SK-N-SH (cell line): ENCODE measurements at regions not wholly inside any gene's neighbourhood (a gene's known extent, or its start where the extent isn't known, plus 50 kb on each side); places are given as distances from the start of the nearest gene placed in this dataset.
"Not testable (repeated sequence)": the region's sequence is repeated elsewhere in the genome, so short reads cannot be mapped to it uniquely, and the experiment has no call there.

ENCODE experiments used
- CTCF ChIA-PET: fragments of 300-600, 350-600 bp; formaldehyde crosslinking; extraction: SDS; loops from one replicate; lab custom pipeline; 2021; lab: Yijun Ruan, JAX
- POLR2A ChIA-PET: fragments of 350-600 bp; sonication (Branson Sonifier 250); formaldehyde crosslinking; extraction: SDS; loops from one replicate; lab custom pipeline; 2020; ENCODE audit warnings: antibody characterized with exemption, inconsistent platforms; lab: Yijun Ruan, JAX
- DNase-seq: peaks from one replicate; pipeline ENCODE4 v3.0.0; 2012
- H2AFZ ChIP-seq: fragments of 200-600 bp; sonication (generic); 2 replicates; pipeline ENCODE4 v1.8.1; 2016; ENCODE audit warnings: antibody characterized with exemption, mild to moderate bottlenecking, low read depth
- H3F3A ChIP-seq: fragments of 200-600 bp; sonication (generic); replicated peaks from 2 replicates; pipeline ENCODE3; 2016; ENCODE audit warnings: antibody characterized with exemption, mild to moderate bottlenecking; ENCODE audit not compliant: insufficient read depth
- H3K27ac ChIP-seq, 2 experiments: fragments of 200-500 bp in 1 of 2; fragments of 200-600 bp in 1 of 2; sonication (Bioruptor generic) in 1 of 2; sonication (generic), shearing (Covaris generic) in 1 of 2; 2 replicates each; pipeline versions ENCODE4 v1.5.1 to v1.6.1; 2014 to 2016; ENCODE audit warnings: low read depth in 2 of 2, inconsistent platforms in 1 of 2, low read length in 1 of 2, mild to moderate bottlenecking in 1 of 2, mixed read lengths in 1 of 2
- H3K27me3 ChIP-seq: fragments of 200-600 bp; sonication (generic), shearing (Covaris generic); 2 replicates; pipeline ENCODE4 v1.6.1; 2016; ENCODE audit warnings: mixed run types; ENCODE audit not compliant: insufficient read depth
- H3K36me3 ChIP-seq, 2 experiments: fragments of 200-500 bp in 1 of 2; fragments of 200-600 bp in 1 of 2; sonication (Bioruptor generic) in 1 of 2; sonication (generic) in 1 of 2; replicated peaks in 1 of 2; 2 replicates each; pipeline versions ENCODE3 to v1.5.1; 2014 to 2016; ENCODE audit warnings: low read length in 1 of 2, mild to moderate bottlenecking in 1 of 2; ENCODE audit not compliant: insufficient read depth in 2 of 2, control insufficient read depth in 1 of 2
- H3K4me1 ChIP-seq, 2 experiments: fragments of 200-500 bp in 1 of 2; fragments of 200-600 bp in 1 of 2; sonication (Bioruptor generic) in 1 of 2; sonication (generic), shearing (Covaris generic) in 1 of 2; 2 replicates each; pipeline versions ENCODE4 v1.5.1 to v1.6.1; 2014 to 2016; ENCODE audit warnings: low read depth in 1 of 2, low read length in 1 of 2, mixed run types in 1 of 2; ENCODE audit not compliant: insufficient read depth in 2 of 2, control insufficient read depth in 1 of 2
- H3K4me2 ChIP-seq: fragments of 200-600 bp; sonication (generic), shearing (Covaris generic); 2 replicates; pipeline ENCODE4 v1.6.1; 2017; ENCODE audit warnings: mixed run types
- H3K4me3 ChIP-seq, 2 experiments: fragments of 200-500 bp in 1 of 2; fragments of 200-600 bp in 1 of 2; sonication (Bioruptor generic) in 1 of 2; sonication (generic), shearing (Covaris generic) in 1 of 2; 2 replicates each; pipeline versions ENCODE4 v1.5.1 to v1.8.1; 2014 to 2016; ENCODE audit warnings: low read depth in 2 of 2, inconsistent platforms in 1 of 2, low read length in 1 of 2, mild to moderate bottlenecking in 1 of 2, mixed read lengths in 1 of 2, moderate library complexity in 1 of 2
- H3K79me2 ChIP-seq: fragments of 200-600 bp; sonication (generic); 2 replicates; pipeline ENCODE4 v1.8.1; 2017; ENCODE audit warnings: mild to moderate bottlenecking; ENCODE audit not compliant: insufficient read depth
- H3K9ac ChIP-seq: fragments of 200-600 bp; sonication (generic); 2 replicates; pipeline ENCODE4 v1.6.1; 2017; ENCODE audit warnings: mixed run types
- H3K9me2 ChIP-seq: fragments of 200-600 bp; sonication (generic); 2 replicates; pipeline ENCODE4 v1.6.1; 2017; ENCODE audit warnings: mixed run types
- H3K9me3 ChIP-seq: fragments of 200-600 bp; sonication (generic); 2 replicates; pipeline ENCODE4 v1.6.1; 2017; ENCODE audit warnings: mixed run types, mild to moderate bottlenecking, moderate library complexity
- H4K20me1 ChIP-seq: fragments of 200-600 bp; sonication (generic); 2 replicates; pipeline ENCODE4 v1.6.1; 2017; ENCODE audit warnings: mild to moderate bottlenecking, mixed run types; ENCODE audit not compliant: insufficient read depth
- FOSL2 ChIP-seq: IDR thresholded peaks from 2 replicates; pipeline ENCODE4 v1.4.0; 2012; ENCODE audit warnings: low read depth, mild to moderate bottlenecking, moderate library complexity, borderline replicate concordance
- GABPA ChIP-seq: IDR thresholded peaks from 2 replicates; pipeline ENCODE4 v1.4.0; 2012; ENCODE audit warnings: low read depth, mild to moderate bottlenecking
- GATA2 ChIP-seq: sonication (generic); formaldehyde crosslinking; IDR thresholded peaks from 2 replicates; pipeline ENCODE4 v1.5.0; 2020; ENCODE audit warnings: mild to moderate bottlenecking, missing genetic modification reagents
- NRF1 ChIP-seq: IDR thresholded peaks from 2 replicates; pipeline ENCODE4 v1.6.1; 2012; ENCODE audit warnings: low read depth, mild to moderate bottlenecking, low read length
- POLR2AphosphoS5 ChIP-seq: IDR thresholded peaks from 2 replicates; pipeline ENCODE4 v1.6.1; 2012; ENCODE audit warnings: low read depth, low read length
- RCOR1 ChIP-seq: fragments of 150-350 bp; IDR thresholded peaks from 2 replicates; pipeline ENCODE4 v1.6.1; 2017; ENCODE audit warnings: antibody characterized with exemption, low read length
- RXRA ChIP-seq: IDR thresholded peaks from 2 replicates; pipeline ENCODE4 v1.4.0; 2012; ENCODE audit warnings: low read depth, mild to moderate bottlenecking, borderline replicate concordance
- WGBS: methylation state at CpG from one replicate; pipeline ENCODE4 v1.1.6; 2017; ENCODE audit warnings: low lambda C conversion rate; 5-methylcytosine and 5-hydroxymethylcytosine counted together
- TF ChIP-seq, protein P1 (sequence below): fragments of 150-350 bp; IDR thresholded peaks from 2 replicates; pipeline ENCODE4 v1.6.1; 2017; ENCODE audit warnings: antibody characterized with exemption, low read length, low read depth, borderline replicate concordance
- TF ChIP-seq, protein P2 (sequence below): IDR thresholded peaks from 2 replicates; pipeline ENCODE4 v1.4.0; 2012; ENCODE audit warnings: low read depth

DNA sequence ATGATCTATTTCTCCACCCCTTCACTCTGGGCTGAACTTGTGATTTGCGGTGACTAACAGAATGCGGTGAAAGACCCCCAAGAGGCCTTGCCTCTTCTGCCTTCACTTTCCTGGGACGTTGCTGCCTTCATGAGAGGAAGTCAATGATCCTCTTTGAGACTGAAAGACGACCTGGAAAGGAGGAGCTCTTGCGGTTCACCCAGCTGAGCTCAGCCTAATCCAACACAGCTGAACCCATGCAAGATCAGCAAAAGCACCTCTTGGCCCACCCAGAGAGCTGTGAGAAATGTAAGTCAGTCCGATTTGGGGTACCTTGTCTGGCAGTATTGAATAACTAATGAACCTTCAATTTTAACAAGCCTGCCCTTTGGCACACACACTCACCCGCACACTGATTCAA lies 767.4 kb upstream of the TPTE start:
- Histone ChIP-seq H3K9ac (no peak overlapping the region), H3K27me3 (peaks cover 61% of the 10 kb centered on the region)
- POLR2A ChIA-PET, result no interaction called here
- TF ChIP-seq FOSL2, result no peak
- no peak for TF ChIP-seq RCOR1
- TF ChIP-seq RXRA, result no peak
- no peak for TF ChIP-seq GATA2 (CRISPR knock-in tag)
- TF ChIP-seq, protein P1, sequence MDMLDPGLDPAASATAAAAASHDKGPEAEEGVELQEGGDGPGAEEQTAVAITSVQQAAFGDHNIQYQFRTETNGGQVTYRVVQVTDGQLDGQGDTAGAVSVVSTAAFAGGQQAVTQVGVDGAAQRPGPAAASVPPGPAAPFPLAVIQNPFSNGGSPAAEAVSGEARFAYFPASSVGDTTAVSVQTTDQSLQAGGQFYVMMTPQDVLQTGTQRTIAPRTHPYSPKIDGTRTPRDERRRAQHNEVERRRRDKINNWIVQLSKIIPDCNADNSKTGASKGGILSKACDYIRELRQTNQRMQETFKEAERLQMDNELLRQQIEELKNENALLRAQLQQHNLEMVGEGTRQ, result no peak
- TF ChIP-seq, protein P2, sequence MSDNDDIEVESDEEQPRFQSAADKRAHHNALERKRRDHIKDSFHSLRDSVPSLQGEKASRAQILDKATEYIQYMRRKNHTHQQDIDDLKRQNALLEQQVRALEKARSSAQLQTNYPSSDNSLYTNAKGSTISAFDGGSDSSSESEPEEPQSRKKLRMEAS, result no peak
- no peak for TF ChIP-seq POLR2AphosphoS5
- TF ChIP-seq, all 33 proteins: peak for 0
- DNase-seq, result no peak
- CTCF ChIA-PET, result no interaction called here
- H3K79me2 ChIP-seq, result no peaks in the 10 kb centered on the region
- H3K9me3 ChIP-seq, result no peaks in the 10 kb centered on the region
- H3K27ac ChIP-seq, result no peak overlapping the region
- no peaks in the 10 kb centered on the region for H4K20me1 ChIP-seq
- no peak overlapping the region for H3K4me3 ChIP-seq
- H2AFZ ChIP-seq, result no peak overlapping the region
- H3K9me2 ChIP-seq, result no peaks in the 10 kb centered on the region
- H3K36me3 ChIP-seq, result no peaks in the 10 kb centered on the region
- no peak overlapping the region for H3K4me2 ChIP-seq
- WGBS, result 2% methylated on average over 7 of the region's 7 CpGs
- H3K4me1 ChIP-seq, result no peaks in the 10 kb centered on the region
- H3F3A ChIP-seq, result no peaks in the 10 kb centered on the region

DNA sequence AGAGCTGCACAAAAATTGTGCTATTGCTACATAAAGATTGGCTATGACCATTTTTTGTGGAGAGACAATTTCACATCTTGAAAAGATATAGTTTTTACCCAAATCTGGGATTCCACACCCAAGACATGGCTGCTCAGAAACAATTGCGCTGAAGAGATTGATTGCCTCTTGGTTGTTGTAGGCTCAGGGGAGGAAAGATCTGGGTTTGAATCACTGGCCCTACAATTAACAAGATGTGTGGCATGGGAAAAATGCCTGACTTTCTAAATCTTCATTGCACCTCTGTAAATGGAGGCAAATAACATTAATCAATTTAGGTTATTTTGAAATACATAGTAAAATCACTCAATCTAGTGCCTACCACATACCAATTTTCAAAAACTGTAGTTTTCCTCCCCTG lies 766.9 kb upstream of the TPTE start:
- DNase-seq, CTCF ChIA-PET, H3F3A ChIP-seq, H3K79me2 ChIP-seq, H3K4me1 ChIP-seq, H2AFZ ChIP-seq, H3K36me3 ChIP-seq, H4K20me1 ChIP-seq, H3K9ac ChIP-seq, H3K9me2 ChIP-seq, H3K4me3 ChIP-seq, H3K9me3 ChIP-seq, POLR2A ChIA-PET, H3K4me2 ChIP-seq, H3K27ac ChIP-seq: not testable (repeated sequence)
- peaks cover 64% of the 10 kb centered on the region for H3K27me3 ChIP-seq
- WGBS, result 0% methylated on average over 1 of the region's 1 CpG

DNA sequence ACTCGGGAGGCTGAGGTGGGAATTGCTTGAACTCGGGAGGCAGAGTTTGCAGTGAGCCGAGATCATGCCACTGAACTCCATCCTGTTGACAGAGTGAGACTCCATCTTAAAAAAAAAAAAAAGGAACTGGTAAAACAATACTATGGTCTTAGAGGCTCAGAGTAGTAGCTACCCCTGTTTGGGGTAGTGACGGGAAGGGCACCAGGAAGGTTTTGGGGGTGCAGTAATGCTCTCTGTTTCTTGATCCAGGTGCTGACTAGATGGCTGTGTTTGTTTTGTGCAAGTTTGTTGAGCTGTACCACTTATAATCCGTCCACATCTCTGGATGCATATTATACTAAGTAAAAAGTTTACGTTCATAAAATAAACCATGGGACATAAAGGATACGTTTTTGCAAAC lies 765.8 kb upstream of the TPTE start:
- Histone ChIP-seq H3K79me2 (no peaks in the 10 kb centered on the region), H3K4me1 (no peaks in the 10 kb centered on the region), H3F3A (no peaks in the 10 kb centered on the region), H4K20me1 (no peaks in the 10 kb centered on the region), H2AFZ (no peak overlapping the region), H3K9me2 (no peaks in the 10 kb centered on the region), H3K4me2 (no peak overlapping the region), H3K9me3 (no peaks in the 10 kb centered on the region), H3K9ac (no peak overlapping the region), H3K36me3 (no peaks in the 10 kb centered on the region), H3K4me3 (no peak overlapping the region), H3K27ac (no peak overlapping the region), H3K27me3 (peaks cover 70% of the 10 kb centered on the region)
- ChIA-PET CTCF (no interaction called here), POLR2A (no interaction called here)
- WGBS, result under 1% methylated on average over 7 of the region's 7 CpGs
- TF ChIP-seq NRF1 (no peak), GABPA (no peak)
- DNase-seq, result no peak
